Keratinocyte (primary cell): ENCODE measurements at regions not wholly inside any gene's neighbourhood (a gene's known extent, or its start where the extent isn't known, plus 50 kb on each side); places are given as distances from the start of the nearest gene placed in this dataset.

Experiments used
- EZH2 ChIP-seq: IDR thresholded peaks from one replicate; pipeline ENCODE4 v1.6.1; 2012; ENCODE audit warnings: inconsistent platforms, mild to moderate bottlenecking, low read length, moderate library complexity
- TF ChIP-seq, protein P1 (sequence below), 3 experiments: IDR thresholded peaks in 1 of 3; conservative IDR thresholded peaks in 1 of 3; optimal IDR thresholded peaks in 1 of 3; 2 replicates in 2 of 3; 3 replicates in 1 of 3; pipeline versions ENCODE3 to v1.5.1; 2011; ENCODE audit warnings: low read length in 3 of 3, mild to moderate bottlenecking in 3 of 3, moderate library complexity in 2 of 3, control low read depth in 1 of 3, inconsistent platforms in 1 of 3; ENCODE audit not compliant: insufficient read depth in 2 of 3; ENCODE audit errors: extremely low read depth in 1 of 3

DNA sequence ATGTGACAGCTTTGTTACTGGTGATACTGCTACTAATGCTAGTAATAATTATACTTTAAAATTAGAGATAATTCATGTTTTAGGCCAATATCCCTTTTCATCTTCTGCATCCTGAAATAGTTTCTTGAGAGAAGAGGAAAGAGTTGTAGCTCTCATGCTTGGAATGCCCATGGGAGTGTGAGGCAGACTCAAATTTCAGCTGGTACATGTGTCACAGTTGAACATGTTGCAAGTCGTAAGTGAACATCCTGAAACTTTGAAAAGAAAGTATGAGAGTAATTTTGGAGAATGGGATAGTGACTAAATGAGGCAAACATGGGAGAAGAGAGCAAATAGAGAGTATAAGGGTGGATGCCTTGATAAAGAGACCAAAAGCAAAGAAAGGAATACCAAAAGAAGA, 168.0 kb downstream of the TMTC3 start:
- TF ChIP-seq, protein P1, sequence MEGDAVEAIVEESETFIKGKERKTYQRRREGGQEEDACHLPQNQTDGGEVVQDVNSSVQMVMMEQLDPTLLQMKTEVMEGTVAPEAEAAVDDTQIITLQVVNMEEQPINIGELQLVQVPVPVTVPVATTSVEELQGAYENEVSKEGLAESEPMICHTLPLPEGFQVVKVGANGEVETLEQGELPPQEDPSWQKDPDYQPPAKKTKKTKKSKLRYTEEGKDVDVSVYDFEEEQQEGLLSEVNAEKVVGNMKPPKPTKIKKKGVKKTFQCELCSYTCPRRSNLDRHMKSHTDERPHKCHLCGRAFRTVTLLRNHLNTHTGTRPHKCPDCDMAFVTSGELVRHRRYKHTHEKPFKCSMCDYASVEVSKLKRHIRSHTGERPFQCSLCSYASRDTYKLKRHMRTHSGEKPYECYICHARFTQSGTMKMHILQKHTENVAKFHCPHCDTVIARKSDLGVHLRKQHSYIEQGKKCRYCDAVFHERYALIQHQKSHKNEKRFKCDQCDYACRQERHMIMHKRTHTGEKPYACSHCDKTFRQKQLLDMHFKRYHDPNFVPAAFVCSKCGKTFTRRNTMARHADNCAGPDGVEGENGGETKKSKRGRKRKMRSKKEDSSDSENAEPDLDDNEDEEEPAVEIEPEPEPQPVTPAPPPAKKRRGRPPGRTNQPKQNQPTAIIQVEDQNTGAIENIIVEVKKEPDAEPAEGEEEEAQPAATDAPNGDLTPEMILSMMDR (optimal IDR thresholded peaks at IDR 0.05 in 1 of 3, IDR thresholded peaks at IDR 0.05 in 1 of 3, conservative IDR thresholded peaks at IDR 0.05 in 1 of 3; ENCODE audit: extremely low read depth in 1 of 3, insufficient read depth in 2 of 3, low read length in 3 of 3), result no peak
- no peak for TF ChIP-seq EZH2
